ENCODE measurements at regions not wholly inside any gene's neighbourhood (a gene's known extent, or its start where the extent isn't known, plus 50 kb on each side); places are given as distances from the start of the nearest gene placed in this dataset.

DNA sequence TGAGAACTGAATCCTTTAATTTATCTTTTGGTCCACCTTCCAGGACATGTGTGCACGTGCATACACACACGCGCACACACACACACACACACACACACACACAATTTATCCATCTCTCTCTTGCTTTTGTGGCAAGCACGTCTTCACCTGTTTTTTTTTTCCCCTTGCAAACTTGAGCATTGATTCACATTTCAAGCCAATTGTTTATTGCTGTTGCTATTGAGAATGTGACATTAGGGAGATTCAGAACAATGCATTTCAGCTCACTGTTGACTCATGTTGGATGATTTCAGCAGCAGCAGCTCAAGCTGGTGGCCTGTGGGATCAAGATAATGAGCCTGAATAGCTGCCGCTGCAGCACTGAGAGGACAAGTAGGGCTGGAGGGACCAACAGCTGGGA, 128.9 kb downstream of the SNAPC1 start:
- TF ChIP-seq, protein P1, sequence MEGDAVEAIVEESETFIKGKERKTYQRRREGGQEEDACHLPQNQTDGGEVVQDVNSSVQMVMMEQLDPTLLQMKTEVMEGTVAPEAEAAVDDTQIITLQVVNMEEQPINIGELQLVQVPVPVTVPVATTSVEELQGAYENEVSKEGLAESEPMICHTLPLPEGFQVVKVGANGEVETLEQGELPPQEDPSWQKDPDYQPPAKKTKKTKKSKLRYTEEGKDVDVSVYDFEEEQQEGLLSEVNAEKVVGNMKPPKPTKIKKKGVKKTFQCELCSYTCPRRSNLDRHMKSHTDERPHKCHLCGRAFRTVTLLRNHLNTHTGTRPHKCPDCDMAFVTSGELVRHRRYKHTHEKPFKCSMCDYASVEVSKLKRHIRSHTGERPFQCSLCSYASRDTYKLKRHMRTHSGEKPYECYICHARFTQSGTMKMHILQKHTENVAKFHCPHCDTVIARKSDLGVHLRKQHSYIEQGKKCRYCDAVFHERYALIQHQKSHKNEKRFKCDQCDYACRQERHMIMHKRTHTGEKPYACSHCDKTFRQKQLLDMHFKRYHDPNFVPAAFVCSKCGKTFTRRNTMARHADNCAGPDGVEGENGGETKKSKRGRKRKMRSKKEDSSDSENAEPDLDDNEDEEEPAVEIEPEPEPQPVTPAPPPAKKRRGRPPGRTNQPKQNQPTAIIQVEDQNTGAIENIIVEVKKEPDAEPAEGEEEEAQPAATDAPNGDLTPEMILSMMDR (IDR thresholded peaks at IDR 0.05; ENCODE audit: insufficient read depth, low read depth, low read length, missing control alignments), result no peak
- DNase-seq (ENCODE audit: low read depth), result no peak
- no peak overlapping the region for H3K4me3 ChIP-seq (ENCODE audit: low read depth, low read length)

DNA sequence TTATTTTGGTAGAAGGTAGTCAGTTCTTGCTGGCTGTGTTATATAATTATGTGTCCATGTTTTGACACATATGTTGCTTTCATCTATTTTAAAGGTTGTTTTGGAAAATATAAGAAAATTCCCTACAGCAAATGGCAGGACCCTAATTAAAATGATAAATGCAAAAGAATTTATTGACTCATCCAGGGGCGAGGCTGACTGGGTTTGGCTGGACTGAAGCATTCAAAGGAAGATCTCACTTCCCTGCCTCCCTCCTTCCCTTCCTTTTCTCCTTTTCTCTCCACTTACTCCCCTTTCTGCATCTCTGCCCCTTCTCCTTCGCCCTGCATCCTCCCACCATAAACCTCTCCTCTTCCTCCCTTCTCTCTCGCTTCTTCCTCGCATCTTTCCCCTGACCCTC, 129.6 kb downstream of the SNAPC1 start:
- H3K4me3 ChIP-seq (ENCODE audit: low read depth, low read length), result no peak overlapping the region
- TF ChIP-seq, protein P1 (IDR thresholded peaks at IDR 0.05; ENCODE audit: insufficient read depth, low read depth, low read length, missing control alignments), result no peak
- DNase-seq (ENCODE audit: low read depth), result no peak

DNA sequence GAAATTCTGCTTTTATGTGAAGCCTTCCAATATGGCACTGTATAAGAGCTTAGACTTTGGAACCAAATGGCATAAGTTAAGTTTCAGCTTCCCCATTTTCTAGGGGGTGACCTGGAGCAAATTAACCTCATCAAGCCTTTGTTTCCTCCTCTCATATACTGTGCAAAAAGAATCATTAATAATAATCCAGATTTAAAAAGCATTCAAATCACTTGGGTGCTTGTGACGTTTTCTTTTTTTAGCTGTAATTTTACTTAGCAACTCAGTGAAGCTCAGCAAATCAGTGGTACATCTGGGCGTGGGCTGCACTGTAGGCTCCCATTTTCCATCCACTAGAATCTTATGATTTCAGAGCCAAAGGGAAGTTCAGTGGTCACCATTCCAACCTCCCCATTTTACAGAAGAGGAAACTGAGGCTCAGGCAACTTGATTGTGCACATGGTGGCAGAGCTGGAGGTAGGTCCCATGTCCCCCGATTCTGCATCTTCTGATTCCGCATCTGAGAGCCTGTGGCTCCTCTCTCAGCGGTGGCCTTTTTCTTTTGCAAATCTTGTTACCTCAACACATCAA, 131.2 kb downstream of the SNAPC1 start:
- TF ChIP-seq, protein P1 (IDR thresholded peaks at IDR 0.05; ENCODE audit: insufficient read depth, low read depth, low read length, missing control alignments), result no peak
- H3K4me3 ChIP-seq (ENCODE audit: low read depth, low read length), result no peak overlapping the region
- no peak for DNase-seq (ENCODE audit: low read depth)

DNA sequence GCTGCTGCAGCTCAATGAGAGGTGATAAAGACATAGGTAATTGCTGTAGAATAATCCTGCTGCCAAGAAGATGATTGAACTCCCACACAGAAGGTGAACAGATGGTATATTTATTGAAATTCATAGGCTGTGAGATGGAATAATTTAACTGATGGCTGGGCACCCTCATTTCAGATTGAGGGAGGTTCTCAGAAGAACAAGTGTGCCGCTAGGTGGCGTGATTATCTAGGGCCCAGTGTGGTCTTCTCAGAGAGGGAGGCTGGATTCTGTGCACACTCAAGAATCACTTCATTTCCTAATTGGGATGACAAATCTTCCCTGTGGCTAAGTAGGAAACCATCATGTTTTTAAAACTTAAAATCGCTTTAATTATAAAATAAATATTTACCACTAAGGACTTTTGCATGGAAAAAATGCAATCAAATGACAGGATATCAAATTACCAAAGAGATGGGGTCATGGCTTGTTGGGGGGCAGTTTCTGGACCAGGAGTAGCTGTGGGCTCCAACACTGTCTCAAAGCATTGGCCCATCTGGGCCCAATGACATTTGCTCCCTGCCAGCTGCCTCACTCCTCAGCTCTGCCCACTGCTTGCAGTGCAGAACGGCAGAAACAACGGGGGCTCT, 132.3 kb downstream of the SNAPC1 start:
- TF ChIP-seq, protein P1 (IDR thresholded peaks at IDR 0.05; ENCODE audit: insufficient read depth, low read depth, low read length, missing control alignments), result peak; percentile 82
- no peak overlapping the region for H3K4me3 ChIP-seq (ENCODE audit: low read depth, low read length)
- DNase-seq (ENCODE audit: low read depth), result peak; percentile 78

DNA sequence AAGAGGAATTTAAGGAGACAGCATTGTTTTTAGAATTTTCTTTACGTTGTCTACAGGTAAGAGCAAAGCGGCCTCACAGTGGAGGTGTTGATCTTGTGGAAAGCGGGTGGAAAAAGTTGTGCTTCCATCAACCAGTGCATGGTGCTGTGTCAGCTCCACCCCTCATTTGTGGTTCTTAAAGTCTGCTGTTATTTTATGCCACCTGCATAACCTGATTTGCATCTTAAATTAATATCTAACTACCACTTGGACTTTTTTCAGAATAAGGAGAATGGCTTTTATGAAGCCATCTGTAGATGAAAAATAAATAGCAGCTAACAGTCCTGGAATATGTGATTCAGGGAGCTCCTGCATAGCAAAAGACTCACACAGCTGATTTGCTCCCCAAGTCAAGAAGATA, 135.1 kb downstream of the SNAPC1 start:
- no peak for DNase-seq (ENCODE audit: low read depth)
- no peak overlapping the region for H3K4me3 ChIP-seq (ENCODE audit: low read depth, low read length)
- TF ChIP-seq, protein P1 (IDR thresholded peaks at IDR 0.05; ENCODE audit: insufficient read depth, low read depth, low read length, missing control alignments), result no peak

DNA sequence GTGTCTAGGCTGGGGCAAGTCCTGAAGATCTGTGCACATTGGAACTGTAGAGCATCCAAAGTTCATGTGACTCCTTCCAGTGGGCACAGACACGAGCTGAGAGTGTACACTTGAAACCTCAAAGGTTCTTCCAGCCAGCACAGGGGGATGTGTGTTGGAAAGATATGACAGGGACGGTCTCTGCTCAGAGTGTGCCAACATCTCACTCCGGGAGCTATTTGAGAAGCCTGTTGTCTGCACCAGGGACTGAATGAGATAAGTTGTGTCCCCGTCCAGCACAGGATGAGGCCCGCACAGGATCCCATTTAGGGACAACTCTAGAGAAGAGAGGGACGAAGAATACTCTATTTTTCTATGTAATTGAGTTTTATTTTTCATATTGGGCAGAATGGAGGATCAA, 136.3 kb downstream of the SNAPC1 start:
- no peak for DNase-seq (ENCODE audit: low read depth)
- no peak overlapping the region for H3K4me3 ChIP-seq (ENCODE audit: low read depth, low read length)
- TF ChIP-seq, protein P1 (IDR thresholded peaks at IDR 0.05; ENCODE audit: insufficient read depth, low read depth, low read length, missing control alignments), result no peak

DNA sequence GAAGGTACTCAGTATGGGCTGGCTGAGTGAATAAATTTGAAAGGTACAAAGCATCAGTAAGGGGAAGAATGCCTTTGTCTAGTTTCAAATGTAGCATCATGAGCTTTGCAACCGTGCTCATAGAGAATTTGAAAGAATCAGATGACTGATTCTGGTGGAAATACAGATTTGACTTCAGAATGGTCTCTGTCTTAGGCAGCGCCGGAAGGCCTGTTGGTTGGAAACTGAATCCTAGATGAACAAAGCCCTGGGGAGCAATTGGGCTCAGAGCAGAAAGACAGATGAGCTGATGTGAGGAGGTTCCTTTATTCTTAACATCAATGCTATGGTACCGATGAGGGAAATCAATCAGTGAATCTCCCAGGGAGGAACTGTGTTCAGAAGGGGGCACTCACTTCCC, 137.3 kb downstream of the SNAPC1 start:
- H3K4me3 ChIP-seq (ENCODE audit: low read depth, low read length), result no peak overlapping the region
- TF ChIP-seq, protein P1 (IDR thresholded peaks at IDR 0.05; ENCODE audit: insufficient read depth, low read depth, low read length, missing control alignments), result no peak
- DNase-seq (ENCODE audit: low read depth), result no peak

Data from GM12865 (cell line).